Psoas muscle (tissue), 7 donors: ENCODE measurements at regions not wholly inside any gene's neighbourhood (a gene's known extent, or its start where the extent isn't known, plus 50 kb on each side); places are given as distances from the start of the nearest gene placed in this dataset.

Experiments
- ATAC-seq, 4 donors: fragments of 200-7000 bp; cut with Tn5 transposase; one replicate each; pipeline ENCODE4 v1.9.1; 2020; ENCODE audit warnings: moderate library complexity in 3 of 4, mild to moderate bottlenecking in 2 of 4
- DNase-seq, 2 donors: peaks; one replicate each; pipeline ENCODE4 v3.0.0-alpha.2; 2020
- H3K27ac ChIP-seq: fragments of 200-600 bp; one replicate; pipeline ENCODE4 v1.8.0; 2022
- H3K27me3 ChIP-seq, 3 donors: fragments of 200-600 bp in 1 of 3; one replicate each; pipeline versions ENCODE4 v1.6.1 to v1.8.0; 2013 to 2022; ENCODE audit warnings: low read length in 2 of 3, mild to moderate bottlenecking in 2 of 3, moderate library complexity in 1 of 3; ENCODE audit not compliant: insufficient read depth in 3 of 3
- H3K36me3 ChIP-seq, 2 donors: fragments of 200-600 bp in 1 of 2; one replicate each; pipeline versions ENCODE4 v1.6.1 to v1.8.0; 2013 to 2022; ENCODE audit warnings: low read depth in 1 of 2, mild to moderate bottlenecking in 1 of 2, moderate library complexity in 1 of 2; ENCODE audit not compliant: insufficient read depth in 1 of 2
- H3K4me1 ChIP-seq: fragments of 200-600 bp; one replicate; pipeline ENCODE4 v1.8.0; 2022
- H3K4me3 ChIP-seq: fragments of 200-600 bp; one replicate; pipeline ENCODE4 v1.8.0; 2022; ENCODE audit warnings: mild to moderate bottlenecking
- H3K9me3 ChIP-seq: fragments of 200-600 bp; one replicate; pipeline ENCODE4 v1.8.0; 2022
- CTCF ChIP-seq: fragments of 200-600 bp; IDR thresholded peaks from one replicate; pipeline ENCODE4 v1.8.0; 2022; ENCODE audit warnings: antibody characterized with exemption
- WGBS, 3 donors: extraction: QIAGEN DNeasy Blood & Tissue Kit; methylation state at CpG; one replicate each; pipeline versions ENCODE4 v1.1.6 to v1.1.7; 2013; 5-methylcytosine and 5-hydroxymethylcytosine counted together
- intact Hi-C, 2 donors: fragments of 100-400 bp; cut with DNase I; formaldehyde crosslinking; loops; one replicate each; pipeline versions ENCODE4 v1.11.0 to v1.14.2; 2022
- donor health status: healthy with polysubstance abuse.
- donor health status: DM: no; HTN: no; CAD: no; lungs with moderate emphysema.
- donor health status: Bipolar disorder and iron deficiency.
- donor health status: healthy.
- donor health status: DM: yes; HTN: yes; CAD: no.
- donor health status: DM: no; HTN: no; CAD: no.
- donor health status: DM: yes; HTN: yes; CAD: no.

- no peak for ATAC-seq
Measured at GRCh38 chr12:127785986-127786590, 480.9 kb upstream of the TMEM132C start.

GRCh38 chr12:127787544-127787943 lies 479.4 kb upstream of the TMEM132C start:
- ATAC-seq = no peak
- intact Hi-C loops = no loop called here
- Histone ChIP-seq H3K9me3 (no peaks in the 10 kb centered on the region), H3K36me3 (no peaks in the 10 kb centered on the region), H3K27me3 (no peaks in the 10 kb centered on the region), H3K27ac (no peak overlapping the region), H3K4me3 (no peak overlapping the region), H3K4me1 (no peaks in the 10 kb centered on the region)
- TF ChIP-seq CTCF = no peak
- DNase-seq = no peak
- WGBS, 3 donors = 76 to 88% (median 87%) methylated on average over 19 of the region's 19 CpGs

More at GRCh38 chr12:127785986-127786590, 480.9 kb upstream of the TMEM132C start:
- no peaks in the 10 kb centered on the region for H3K27me3 ChIP-seq
- no peak overlapping the region for H3K4me3 ChIP-seq
- DNase-seq = no peak
- intact Hi-C loops = no loop called here
- WGBS, 3 donors = 51 to 59% (median 57%) methylated on average over 8 of the region's 8 CpGs
- H3K9me3 ChIP-seq = no peaks in the 10 kb centered on the region
- no peak for TF ChIP-seq CTCF
- no peak overlapping the region for H3K27ac ChIP-seq
- H3K4me1 ChIP-seq = no peaks in the 10 kb centered on the region
- H3K36me3 ChIP-seq = no peaks in the 10 kb centered on the region

GRCh38 chr12:127790376-127790775 lies 476.6 kb upstream of the TMEM132C start:
- no peaks in the 10 kb centered on the region for H3K36me3 ChIP-seq
- no peak for TF ChIP-seq CTCF
- H3K27me3 ChIP-seq = no peaks in the 10 kb centered on the region
- H3K27ac ChIP-seq = no peak overlapping the region
- ATAC-seq (no peak), DNase-seq (no peak)
- intact Hi-C loops = no loop called here
- H3K4me3 ChIP-seq = no peak overlapping the region
- H3K4me1 ChIP-seq = no peaks in the 10 kb centered on the region
- H3K9me3 ChIP-seq = peaks cover 8% of the 10 kb centered on the region

GRCh38 chr12:127791217-127791616 lies 475.8 kb upstream of the TMEM132C start:
- Histone ChIP-seq H3K4me3 (no peak overlapping the region), H3K9me3 (peaks cover 10% of the 10 kb centered on the region), H3K36me3 (no peaks in the 10 kb centered on the region), H3K27me3 (no peaks in the 10 kb centered on the region), H3K4me1 (no peaks in the 10 kb centered on the region), H3K27ac (no peak overlapping the region)
- intact Hi-C loops = no loop called here
- TF ChIP-seq CTCF = no peak
- WGBS, 3 donors = 80 to 91% (median 86%) methylated on average over 7 of the region's 7 CpGs
- no peak for DNase-seq
- no peak for ATAC-seq

GRCh38 chr12:127797918-127798317 lies 469.1 kb upstream of the TMEM132C start:
- no peaks in the 10 kb centered on the region for H3K27me3 ChIP-seq
- intact Hi-C loops = no loop called here
- DNase-seq (no peak), ATAC-seq (no peak)
- no peak overlapping the region for H3K4me3 ChIP-seq
- no peak overlapping the region for H3K27ac ChIP-seq
- H3K4me1 ChIP-seq = no peaks in the 10 kb centered on the region
- no peak for TF ChIP-seq CTCF
- 73 to 93% (median 90%) methylated on average over 3 of the region's 3 CpGs for WGBS, 3 donors
- H3K9me3 ChIP-seq = peaks cover 10% of the 10 kb centered on the region
- no peaks in the 10 kb centered on the region for H3K36me3 ChIP-seq
